ENCODE measurements at regions not wholly inside any gene's neighbourhood (a gene's known extent, or its start where the extent isn't known, plus 50 kb on each side); places are given as distances from the start of the nearest gene placed in this dataset.

GRCh38 chr18:22473366-22473765 lies 55.7 kb upstream of the CTAGE1 start:
- TF ChIP-seq CTCF (conservative IDR thresholded peaks at IDR 0.05; ENCODE audit: low read length), result no peak
- no peak overlapping the region for H3K4me3 ChIP-seq (ENCODE audit: low read length)
- no peak for DNase-seq (ENCODE audit: low read depth)

GRCh38 chr18:22475426-22476100 lies 57.8 kb upstream of the CTAGE1 start:
- no peak for TF ChIP-seq CTCF (conservative IDR thresholded peaks at IDR 0.05; ENCODE audit: low read length)
- DNase-seq (ENCODE audit: low read depth), result no peak
- no peak overlapping the region for H3K4me3 ChIP-seq (ENCODE audit: low read length)

GRCh38 chr18:22477222-22477621 lies 59.5 kb upstream of the CTAGE1 start:
- no peak for TF ChIP-seq CTCF (conservative IDR thresholded peaks at IDR 0.05; ENCODE audit: low read length)
- no peak overlapping the region for H3K4me3 ChIP-seq (ENCODE audit: low read length)
- DNase-seq (ENCODE audit: low read depth), result no peak

- H3K4me3 ChIP-seq (ENCODE audit: low read length), result no peak overlapping the region
- DNase-seq (ENCODE audit: low read depth), result no peak
- no peak for TF ChIP-seq CTCF (conservative IDR thresholded peaks at IDR 0.05; ENCODE audit: low read length)
Observed at GRCh38 chr18:22482948-22483347, 65.2 kb upstream of the CTAGE1 start.

GRCh38 chr18:22483407-22483806 lies 65.7 kb upstream of the CTAGE1 start:
- DNase-seq (ENCODE audit: low read depth), result no peak
- H3K4me3 ChIP-seq (ENCODE audit: low read length), result no peak overlapping the region
- TF ChIP-seq CTCF (conservative IDR thresholded peaks at IDR 0.05; ENCODE audit: low read length), result no peak

- TF ChIP-seq CTCF (conservative IDR thresholded peaks at IDR 0.05; ENCODE audit: low read length), result no peak
- no peak overlapping the region for H3K4me3 ChIP-seq (ENCODE audit: low read length)
- DNase-seq (ENCODE audit: low read depth), result no peak
Observed at GRCh38 chr18:22484471-22484870, 66.8 kb upstream of the CTAGE1 start.

- peak; percentile 39 for DNase-seq (ENCODE audit: low read depth)
- H3K4me3 ChIP-seq (ENCODE audit: low read length), result no peak overlapping the region
- no peak for TF ChIP-seq CTCF (conservative IDR thresholded peaks at IDR 0.05; ENCODE audit: low read length)
Observed at GRCh38 chr18:22485808-22486244, 68.1 kb upstream of the CTAGE1 start.
